CD4-positive, alpha-beta memory T cell (primary cell): ENCODE measurements at regions not wholly inside any gene's neighbourhood (a gene's known extent, or its start where the extent isn't known, plus 50 kb on each side); places are given as distances from the start of the nearest gene placed in this dataset.

ENCODE experiments used
- CTCF ChIA-PET: fragments of 350-600 bp; sonication (Branson Sonifier 250); formaldehyde crosslinking; loops from one replicate; lab custom pipeline; 2021; ENCODE audit warnings: inconsistent platforms; ENCODE audit not compliant: partially characterized antibody; lab: Charles Lee
- POLR2A ChIA-PET: fragments of 350-600 bp; sonication (Branson Sonifier 250); formaldehyde crosslinking; loops from one replicate; lab custom pipeline; 2021; ENCODE audit not compliant: partially characterized antibody; lab: Charles Lee
- DNase-seq, 5 donors: peaks; one replicate each; pipeline versions ENCODE4 v3.0.0 to v3.0.0-alpha.2; 2020 to 2022; ENCODE audit warnings: mixed read lengths in 1 of 5
- H3K27ac ChIP-seq: one replicate; pipeline ENCODE4 v1.7.0; 2013; ENCODE audit warnings: low read depth, low read length
- H3K27me3 ChIP-seq: 2 replicates; pipeline ENCODE4 v1.7.0; 2013; ENCODE audit warnings: mild to moderate bottlenecking, low read length, moderate library complexity; ENCODE audit not compliant: insufficient read depth
- H3K36me3 ChIP-seq: 2 replicates; pipeline ENCODE4 v1.7.0; 2013; ENCODE audit warnings: mild to moderate bottlenecking, low read length, moderate library complexity; ENCODE audit not compliant: insufficient read depth
- H3K4me1 ChIP-seq: 2 replicates; pipeline ENCODE4 v1.7.0; 2013; ENCODE audit warnings: mild to moderate bottlenecking, low read length, moderate library complexity; ENCODE audit not compliant: insufficient read depth
- H3K4me3 ChIP-seq, 2 donors: one replicate each; pipeline ENCODE4 v1.7.0; 2013; ENCODE audit warnings: low read length in 2 of 2, mild to moderate bottlenecking in 1 of 2
- H3K9me3 ChIP-seq, 2 donors: one replicate each; pipeline ENCODE4 v1.7.0; 2013; ENCODE audit warnings: low read length in 2 of 2, control low read depth in 1 of 2; ENCODE audit not compliant: control insufficient read depth in 1 of 2
- H3K27ac Mint-ChIP-seq, 7 donors: one replicate each; pipeline ENCODE4 v1.8.0; 2020 to 2021; ENCODE audit warnings: mixed read lengths in 7 of 7, mild to moderate bottlenecking in 6 of 7, inconsistent platforms in 3 of 7, moderate library complexity in 3 of 7
- H3K27me3 Mint-ChIP-seq, 2 donors: one replicate each; pipeline ENCODE4 v1.8.0; 2020 to 2021; ENCODE audit warnings: mixed read lengths in 2 of 2
- H3K36me3 Mint-ChIP-seq, 2 donors: one replicate each; pipeline ENCODE4 v1.8.0; 2020 to 2021; ENCODE audit warnings: mixed read lengths in 2 of 2, inconsistent platforms in 1 of 2, mild to moderate bottlenecking in 1 of 2
- H3K4me1 Mint-ChIP-seq, 4 donors: one replicate each; pipeline ENCODE4 v1.8.0; 2020 to 2021; ENCODE audit warnings: mixed read lengths in 4 of 4, mild to moderate bottlenecking in 1 of 4
- H3K4me3 Mint-ChIP-seq, 8 donors: one replicate each; pipeline ENCODE4 v1.8.0; 2020 to 2021; ENCODE audit warnings: mixed read lengths in 8 of 8, mild to moderate bottlenecking in 7 of 8, moderate library complexity in 6 of 8, inconsistent platforms in 3 of 8
- H3K9me3 Mint-ChIP-seq, 8 donors: one replicate each; pipeline ENCODE4 v1.8.0; 2020 to 2021; ENCODE audit warnings: mixed read lengths in 8 of 8, mild to moderate bottlenecking in 5 of 8, inconsistent platforms in 3 of 8, moderate library complexity in 1 of 8
- intact Hi-C: fragments of 100-400 bp; cut with micrococcal nuclease; formaldehyde crosslinking; loops from one replicate; pipeline ENCODE4 v1.15.1; 2023

DNA sequence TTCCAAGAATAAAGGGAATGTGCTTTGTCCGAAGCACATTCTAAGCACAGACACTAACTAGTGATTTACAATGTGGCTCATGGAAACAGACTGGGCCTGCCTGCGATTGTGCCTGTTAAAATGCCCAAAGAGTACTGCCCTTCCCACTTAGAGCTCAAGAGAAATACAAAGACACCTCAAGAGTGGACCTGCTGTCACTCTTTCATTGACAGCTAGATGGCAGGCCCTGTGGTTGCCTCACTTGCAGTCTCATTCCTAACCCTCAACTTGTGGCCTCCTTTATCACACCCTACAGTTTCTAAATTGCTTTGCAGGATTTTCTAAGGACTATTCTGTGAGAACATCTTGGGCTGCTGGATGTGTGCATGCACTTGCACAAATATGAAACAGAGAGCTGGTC, 331.0 kb upstream of the EMCN start:
- no peak overlapping the region for H3K27ac Mint-ChIP-seq
- peak in 4 of 5 donors; percentile 2 to 5 (median 4) for DNase-seq
- no peaks in the 10 kb centered on the region for H3K9me3 ChIP-seq
- peaks cover 0 to 2% (median 0%) of the 10 kb centered on the region in 8 donors for H3K9me3 Mint-ChIP-seq
- CTCF ChIA-PET, result interaction anchor here (0.5 to 2.5 kb wide), 12 partner anchors 8 to 1582 kb away, joined by 3 to 10 read pairs (median 4); no protein-coding TSS in a partner anchor
- intact Hi-C loops, result loop anchor here (1.0 to 10.0 kb wide), 3 partner anchors 176 to 498 kb away; partner anchors contain the start of gene PPP3CA
- no peaks in the 10 kb centered on the region for H3K36me3 Mint-ChIP-seq
- H3K4me1 ChIP-seq, result no peaks in the 10 kb centered on the region
- no peaks in the 10 kb centered on the region for H3K27me3 ChIP-seq
- H3K4me3 ChIP-seq, result no peak overlapping the region
- no peak overlapping the region for H3K27ac ChIP-seq
- no peaks in the 10 kb centered on the region for H3K36me3 ChIP-seq
- POLR2A ChIA-PET, result interaction anchor here (1.0 kb wide), 1 partner anchor 11 kb away, joined by 3 read pairs; no protein-coding TSS in a partner anchor
- H3K4me3 Mint-ChIP-seq, result no peak overlapping the region
- no peaks in the 10 kb centered on the region for H3K27me3 Mint-ChIP-seq
- H3K4me1 Mint-ChIP-seq, result peaks cover 0 to 2% (median 0%) of the 10 kb centered on the region in 4 donors

DNA sequence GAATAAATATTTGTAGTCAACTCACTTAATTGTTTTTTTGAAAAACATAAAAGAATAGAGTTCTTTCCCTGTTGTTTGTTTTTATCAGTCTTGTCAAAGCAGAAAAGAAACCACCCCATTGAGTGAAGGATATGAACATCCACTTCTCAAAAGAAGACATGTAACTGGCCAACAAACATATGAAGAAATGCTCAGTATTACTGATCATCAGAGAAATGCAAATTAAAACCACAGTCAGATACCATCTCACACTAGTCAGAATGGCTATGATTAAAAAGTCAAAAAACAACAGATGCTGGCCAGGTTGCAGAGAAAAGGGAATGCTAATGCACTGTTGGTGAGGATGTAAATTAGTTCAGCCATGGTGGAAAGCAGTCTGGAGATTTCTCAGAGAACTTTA, 326.1 kb upstream of the EMCN start:
- Histone ChIP-seq H3K36me3 (no peaks in the 10 kb centered on the region), H3K27ac (no peak overlapping the region), H3K4me1 (no peaks in the 10 kb centered on the region), H3K9me3 (no peaks in the 10 kb centered on the region), H3K27me3 (no peaks in the 10 kb centered on the region), H3K4me3 (no peak overlapping the region)
- no peak for DNase-seq
- peaks cover 0 to 2% (median 0%) of the 10 kb centered on the region in 8 donors for H3K9me3 Mint-ChIP-seq
- POLR2A ChIA-PET, result no interaction called here
- no peaks in the 10 kb centered on the region for H3K36me3 Mint-ChIP-seq
- CTCF ChIA-PET, result no interaction called here
- H3K27ac Mint-ChIP-seq, result no peak overlapping the region
- peaks cover under 1 to 5% of the 10 kb centered on the region in 2 donors for H3K27me3 Mint-ChIP-seq
- intact Hi-C loops, result loop anchor here (10.0 kb wide), 1 partner anchor 181 kb away; no protein-coding TSS in a partner anchor
- H3K4me3 Mint-ChIP-seq, result no peak overlapping the region
- H3K4me1 Mint-ChIP-seq, result peaks cover 0 to under 1% (median 0%) of the 10 kb centered on the region in 4 donors

DNA sequence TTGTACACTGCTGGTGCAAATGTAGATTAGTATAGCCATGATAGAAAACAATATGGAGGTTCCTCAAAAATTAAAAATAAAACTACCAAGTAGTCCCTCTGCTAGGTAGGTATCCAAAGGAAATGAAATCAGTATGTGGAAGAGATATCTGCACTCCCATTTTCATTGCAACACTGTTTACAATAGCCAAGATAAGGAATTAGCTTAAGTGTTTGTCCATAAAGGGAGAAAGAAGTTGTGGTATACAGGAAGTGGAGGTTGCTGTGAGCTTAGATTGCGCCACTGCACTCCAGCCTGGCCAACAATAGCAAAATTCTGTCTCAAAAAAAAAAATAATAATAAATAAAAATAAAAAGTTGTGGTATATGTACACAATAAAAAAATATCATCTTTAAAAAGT, 325.0 kb upstream of the EMCN start:
- ChIA-PET POLR2A (no interaction called here), CTCF (no interaction called here)
- intact Hi-C loops, result loop anchor here (10.0 kb wide), 1 partner anchor 182 kb away; no protein-coding TSS in a partner anchor
- H3K4me3 ChIP-seq, result no peak overlapping the region
- Mint-ChIP-seq H3K9me3 (peaks cover 0 to 2% (median 0%) of the 10 kb centered on the region in 8 donors), H3K4me1 (no peaks in the 10 kb centered on the region), H3K36me3 (no peaks in the 10 kb centered on the region), H3K27ac (no peak overlapping the region), H3K27me3 (peaks cover 3 to 7% of the 10 kb centered on the region in 2 donors), H3K4me3 (no peak overlapping the region)
- H3K4me1 ChIP-seq, result no peaks in the 10 kb centered on the region
- H3K9me3 ChIP-seq, result no peaks in the 10 kb centered on the region
- H3K27ac ChIP-seq, result no peak overlapping the region
- DNase-seq, result no peak
- H3K27me3 ChIP-seq, result no peaks in the 10 kb centered on the region
- H3K36me3 ChIP-seq, result no peaks in the 10 kb centered on the region

DNA sequence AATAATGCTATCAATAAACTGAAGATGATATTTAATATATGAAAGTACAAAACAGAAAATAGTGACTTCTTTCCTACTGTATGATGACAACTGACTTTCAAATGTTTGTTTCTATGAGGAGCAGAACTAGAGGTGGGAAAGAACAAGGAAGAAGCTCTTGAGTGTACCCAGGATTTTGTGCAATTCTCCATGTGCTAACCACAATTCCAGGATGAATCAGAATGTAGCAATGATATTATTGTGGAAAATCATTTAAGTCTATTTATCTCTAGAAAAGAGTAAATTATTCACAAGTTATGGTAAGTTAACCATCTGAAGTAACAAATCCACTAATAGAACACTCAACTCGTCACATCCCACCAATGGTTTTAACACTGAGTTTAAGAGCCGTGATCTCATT, 324.1 kb upstream of the EMCN start:
- Histone ChIP-seq H3K36me3 (no peaks in the 10 kb centered on the region), H3K4me1 (no peaks in the 10 kb centered on the region), H3K4me3 (no peak overlapping the region), H3K9me3 (no peaks in the 10 kb centered on the region), H3K27ac (no peak overlapping the region), H3K27me3 (no peaks in the 10 kb centered on the region)
- H3K27me3 Mint-ChIP-seq, result peaks cover 3 to 9% of the 10 kb centered on the region in 2 donors
- intact Hi-C loops, result loop anchor here (10.0 kb wide), 1 partner anchor 183 kb away; no protein-coding TSS in a partner anchor
- ChIA-PET CTCF (interaction anchor here (1.2 kb wide), 1 partner anchor 8 kb away, joined by 3 read pairs; no protein-coding TSS in a partner anchor), POLR2A (no interaction called here)
- no peak overlapping the region for H3K4me3 Mint-ChIP-seq
- DNase-seq, result no peak
- no peak overlapping the region for H3K27ac Mint-ChIP-seq
- no peaks in the 10 kb centered on the region for H3K36me3 Mint-ChIP-seq
- H3K4me1 Mint-ChIP-seq, result no peaks in the 10 kb centered on the region
- peaks cover 0 to 2% (median 0%) of the 10 kb centered on the region in 8 donors for H3K9me3 Mint-ChIP-seq

DNA sequence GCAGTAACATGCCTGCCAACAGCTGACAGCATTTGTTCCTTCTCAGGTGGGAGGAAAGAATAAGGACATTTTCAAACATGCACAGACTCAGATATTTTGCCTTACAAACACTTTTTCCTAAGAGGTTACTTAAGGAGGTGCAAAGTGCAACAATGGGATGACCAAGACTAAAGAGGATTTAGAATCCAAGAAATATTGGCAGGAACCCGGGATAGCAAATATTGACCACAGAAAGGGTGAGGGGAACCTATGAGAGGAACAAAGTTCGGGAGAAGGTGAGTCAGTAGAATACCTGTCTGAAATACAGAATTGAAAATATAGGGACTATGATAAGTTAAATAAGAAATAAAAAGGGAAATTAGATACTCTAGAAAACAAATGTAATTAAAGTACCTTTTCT, 321.9 kb upstream of the EMCN start:
- H3K27ac Mint-ChIP-seq, result no peak overlapping the region
- CTCF ChIA-PET, result no interaction called here
- Histone ChIP-seq H3K4me3 (no peak overlapping the region), H3K9me3 (no peaks in the 10 kb centered on the region), H3K27me3 (no peaks in the 10 kb centered on the region), H3K36me3 (no peaks in the 10 kb centered on the region), H3K4me1 (no peaks in the 10 kb centered on the region), H3K27ac (no peak overlapping the region)
- POLR2A ChIA-PET, result no interaction called here
- peaks cover 0 to 5% (median 0%) of the 10 kb centered on the region in 8 donors for H3K9me3 Mint-ChIP-seq
- no peaks in the 10 kb centered on the region for H3K36me3 Mint-ChIP-seq
- peaks cover 3 to 9% of the 10 kb centered on the region in 2 donors for H3K27me3 Mint-ChIP-seq
- H3K4me1 Mint-ChIP-seq, result no peaks in the 10 kb centered on the region
- intact Hi-C loops, result loop anchor here (10.0 kb wide), 1 partner anchor 185 kb away; no protein-coding TSS in a partner anchor
- DNase-seq, result no peak
- H3K4me3 Mint-ChIP-seq, result peak overlapping the region in 1 of 8 donors; percentile 14

DNA sequence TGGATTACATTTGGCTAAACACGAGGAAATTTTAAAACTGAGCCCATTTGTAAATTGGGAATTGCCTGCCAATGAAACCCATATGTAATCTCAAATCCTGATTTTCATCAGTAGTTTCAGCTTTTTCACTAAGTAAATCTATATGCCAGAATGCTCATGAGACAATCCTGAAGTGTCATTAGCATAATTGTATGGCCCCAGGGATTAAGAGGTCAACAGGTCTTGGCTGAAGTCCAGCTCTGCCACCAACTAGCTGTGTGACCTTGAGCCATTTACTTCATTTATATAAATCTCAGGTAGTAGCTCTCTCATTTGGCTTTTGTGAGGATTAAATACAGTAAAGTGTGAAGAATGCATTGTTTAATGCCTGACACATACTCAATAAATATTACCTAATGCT, 320.5 kb upstream of the EMCN start:
- H3K36me3 Mint-ChIP-seq, result no peaks in the 10 kb centered on the region

DNA sequence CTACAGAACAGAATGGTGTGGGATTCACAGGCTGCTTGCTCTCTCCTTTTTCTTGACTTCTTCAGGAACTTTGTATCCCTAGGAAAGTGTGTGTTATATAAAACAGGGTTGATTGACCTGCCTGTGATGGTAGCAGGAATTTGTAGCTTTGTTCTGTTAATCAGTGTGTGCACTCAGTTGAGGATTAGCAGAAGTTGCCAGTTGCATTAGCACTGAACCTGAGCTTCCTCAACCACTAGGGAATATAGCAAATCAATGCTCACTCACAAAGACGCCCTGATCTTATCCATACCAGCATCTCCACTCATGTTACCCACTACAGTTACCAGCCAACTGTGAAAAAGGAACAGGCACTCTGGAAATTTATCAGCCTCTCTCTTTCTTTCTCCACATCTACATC, 319.1 kb upstream of the EMCN start:
- no peak overlapping the region for H3K4me3 ChIP-seq
- Mint-ChIP-seq H3K4me1 (no peaks in the 10 kb centered on the region), H3K36me3 (no peaks in the 10 kb centered on the region), H3K27me3 (peaks cover 3 to 9% of the 10 kb centered on the region in 2 donors), H3K9me3 (peaks cover 0 to 3% (median 0%) of the 10 kb centered on the region in 8 donors), H3K27ac (no peak overlapping the region), H3K4me3 (no peak overlapping the region)
- no peak for DNase-seq
- intact Hi-C loops, result no loop called here
- H3K4me1 ChIP-seq, result no peaks in the 10 kb centered on the region
- CTCF ChIA-PET, result no interaction called here
- no peak overlapping the region for H3K27ac ChIP-seq
- H3K27me3 ChIP-seq, result no peaks in the 10 kb centered on the region
- no peaks in the 10 kb centered on the region for H3K36me3 ChIP-seq
- H3K9me3 ChIP-seq, result no peaks in the 10 kb centered on the region
- POLR2A ChIA-PET, result interaction anchor here (1.0 kb wide), 1 partner anchor 11 kb away, joined by 3 read pairs; no protein-coding TSS in a partner anchor

More for the DNA sequence above, 320.5 kb upstream of the EMCN start:
- CTCF ChIA-PET, result no interaction called here
- Mint-ChIP-seq H3K4me1 (no peaks in the 10 kb centered on the region), H3K4me3 (no peak overlapping the region), H3K27ac (no peak overlapping the region), H3K27me3 (peaks cover 3 to 9% of the 10 kb centered on the region in 2 donors), H3K9me3 (peaks cover 0 to 5% (median 0%) of the 10 kb centered on the region in 8 donors)
- H3K27ac ChIP-seq, result no peak overlapping the region
- H3K27me3 ChIP-seq, result no peaks in the 10 kb centered on the region
- DNase-seq, result no peak
- intact Hi-C loops, result no loop called here
- no peaks in the 10 kb centered on the region for H3K36me3 ChIP-seq
- H3K9me3 ChIP-seq, result no peaks in the 10 kb centered on the region
- no peak overlapping the region for H3K4me3 ChIP-seq
- POLR2A ChIA-PET, result interaction anchor here (1.0 kb wide), 1 partner anchor 10 kb away, joined by 3 read pairs; no protein-coding TSS in a partner anchor
- H3K4me1 ChIP-seq, result no peaks in the 10 kb centered on the region
